GM12875 (cell line): ENCODE measurements at regions not wholly inside any gene's neighbourhood (a gene's known extent, or its start where the extent isn't known, plus 50 kb on each side); places are given as distances from the start of the nearest gene placed in this dataset.

ENCODE experiments used
- H3K4me3 ChIP-seq: one replicate; pipeline ENCODE4 v1.5.1; 2011; ENCODE audit warnings: low read depth, low read length, control low read depth
- TF ChIP-seq, protein P1 (sequence below): IDR thresholded peaks from 2 replicates; pipeline ENCODE4 v1.5.1; 2011; ENCODE audit warnings: low read depth, mild to moderate bottlenecking, control low read depth, inconsistent platforms, low read length, moderate library complexity, borderline replicate concordance; ENCODE audit not compliant: insufficient read depth

DNA sequence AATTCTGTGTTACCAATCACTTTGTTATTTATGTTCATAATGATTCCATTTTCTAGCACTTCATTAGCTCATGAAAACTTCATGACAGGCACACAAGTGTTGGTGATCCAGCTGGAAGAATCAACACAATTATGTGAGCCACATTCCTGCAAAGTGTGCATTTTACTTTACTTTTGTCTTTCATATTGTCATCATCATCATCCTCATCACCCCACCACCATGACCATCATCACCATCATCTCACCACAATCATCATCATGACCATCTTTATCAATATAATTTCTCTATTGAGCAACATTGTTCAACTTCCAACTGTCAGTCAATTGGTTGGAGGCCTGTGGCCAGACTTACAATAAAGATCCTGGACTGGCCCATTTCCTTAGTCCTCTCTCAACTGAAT lies 159.4 kb upstream of the PRSS16 start:
- no peak overlapping the region for H3K4me3 ChIP-seq
- TF ChIP-seq, protein P1, sequence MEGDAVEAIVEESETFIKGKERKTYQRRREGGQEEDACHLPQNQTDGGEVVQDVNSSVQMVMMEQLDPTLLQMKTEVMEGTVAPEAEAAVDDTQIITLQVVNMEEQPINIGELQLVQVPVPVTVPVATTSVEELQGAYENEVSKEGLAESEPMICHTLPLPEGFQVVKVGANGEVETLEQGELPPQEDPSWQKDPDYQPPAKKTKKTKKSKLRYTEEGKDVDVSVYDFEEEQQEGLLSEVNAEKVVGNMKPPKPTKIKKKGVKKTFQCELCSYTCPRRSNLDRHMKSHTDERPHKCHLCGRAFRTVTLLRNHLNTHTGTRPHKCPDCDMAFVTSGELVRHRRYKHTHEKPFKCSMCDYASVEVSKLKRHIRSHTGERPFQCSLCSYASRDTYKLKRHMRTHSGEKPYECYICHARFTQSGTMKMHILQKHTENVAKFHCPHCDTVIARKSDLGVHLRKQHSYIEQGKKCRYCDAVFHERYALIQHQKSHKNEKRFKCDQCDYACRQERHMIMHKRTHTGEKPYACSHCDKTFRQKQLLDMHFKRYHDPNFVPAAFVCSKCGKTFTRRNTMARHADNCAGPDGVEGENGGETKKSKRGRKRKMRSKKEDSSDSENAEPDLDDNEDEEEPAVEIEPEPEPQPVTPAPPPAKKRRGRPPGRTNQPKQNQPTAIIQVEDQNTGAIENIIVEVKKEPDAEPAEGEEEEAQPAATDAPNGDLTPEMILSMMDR, result no peak

DNA sequence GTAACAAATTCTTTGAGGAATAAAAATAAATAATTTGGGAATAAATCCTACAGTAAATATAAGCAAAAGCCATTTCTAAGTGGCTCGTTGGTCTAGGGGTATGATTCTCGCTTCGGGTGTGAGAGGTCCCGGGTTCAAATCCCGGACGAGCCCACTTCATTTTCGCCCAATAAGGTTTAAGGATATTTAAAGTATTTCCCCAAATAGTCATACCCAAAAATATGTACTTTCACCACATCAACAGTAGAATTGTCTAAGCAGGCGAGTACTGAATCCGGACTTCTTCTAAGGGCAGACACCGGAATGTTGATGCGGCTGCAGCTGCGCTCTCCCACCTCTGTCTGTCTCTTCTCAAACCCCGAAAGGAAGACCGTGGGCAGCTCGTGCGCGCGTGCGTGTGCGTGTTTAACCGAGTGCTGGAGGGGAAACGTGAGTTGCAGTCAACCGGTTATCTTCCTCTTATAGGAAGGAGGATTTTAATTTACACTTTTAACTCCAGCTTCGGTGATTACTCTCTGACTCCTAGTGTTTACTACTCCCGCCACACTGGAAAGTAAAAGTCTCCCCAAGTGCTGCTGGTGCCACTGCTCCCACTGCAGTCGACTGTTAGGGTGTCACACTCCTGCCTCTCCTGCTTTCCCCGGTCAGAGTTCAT lies 155.7 kb upstream of the PRSS16 start:
- TF ChIP-seq, protein P1, result no peak
- no peak overlapping the region for H3K4me3 ChIP-seq

DNA sequence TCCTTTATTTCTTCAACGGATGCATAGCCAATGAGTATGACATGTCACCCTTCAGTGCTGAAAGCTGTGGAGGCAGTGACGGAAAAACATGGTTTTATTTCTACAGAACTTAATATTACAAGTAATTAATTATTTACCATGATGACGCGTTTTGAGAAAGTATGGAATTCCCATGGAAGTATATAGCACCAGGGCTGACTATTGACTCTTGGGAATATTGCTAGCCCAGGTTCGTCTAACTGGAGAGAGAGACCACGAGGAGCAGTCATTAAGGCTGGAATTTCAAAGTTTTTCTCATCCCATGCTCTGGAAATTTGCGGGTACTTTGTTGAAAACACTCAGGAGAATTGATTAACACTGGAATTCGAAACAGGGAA lies 155.2 kb upstream of the PRSS16 start:
- TF ChIP-seq, protein P1, result no peak
- no peak overlapping the region for H3K4me3 ChIP-seq

DNA sequence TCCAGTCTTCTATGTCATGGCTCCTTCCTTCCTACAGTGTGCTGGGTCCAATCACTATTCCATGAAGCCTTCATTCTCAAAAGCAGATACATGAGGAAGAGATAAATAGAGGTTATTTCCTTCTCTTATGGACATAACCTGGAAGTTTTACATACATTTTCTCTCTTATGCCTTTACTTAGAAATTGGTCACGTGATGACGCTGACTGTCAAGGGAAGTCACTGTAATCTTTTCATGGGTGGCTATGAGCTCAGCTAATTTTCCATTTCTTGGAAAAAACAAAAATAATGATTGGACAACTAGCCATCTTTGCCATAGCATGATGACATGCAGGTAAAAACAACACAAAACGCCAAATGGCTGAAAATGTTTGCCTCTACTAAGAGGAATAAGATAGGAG lies 151.6 kb upstream of the PRSS16 start:
- TF ChIP-seq, protein P1, result no peak
- H3K4me3 ChIP-seq, result no peak overlapping the region

DNA sequence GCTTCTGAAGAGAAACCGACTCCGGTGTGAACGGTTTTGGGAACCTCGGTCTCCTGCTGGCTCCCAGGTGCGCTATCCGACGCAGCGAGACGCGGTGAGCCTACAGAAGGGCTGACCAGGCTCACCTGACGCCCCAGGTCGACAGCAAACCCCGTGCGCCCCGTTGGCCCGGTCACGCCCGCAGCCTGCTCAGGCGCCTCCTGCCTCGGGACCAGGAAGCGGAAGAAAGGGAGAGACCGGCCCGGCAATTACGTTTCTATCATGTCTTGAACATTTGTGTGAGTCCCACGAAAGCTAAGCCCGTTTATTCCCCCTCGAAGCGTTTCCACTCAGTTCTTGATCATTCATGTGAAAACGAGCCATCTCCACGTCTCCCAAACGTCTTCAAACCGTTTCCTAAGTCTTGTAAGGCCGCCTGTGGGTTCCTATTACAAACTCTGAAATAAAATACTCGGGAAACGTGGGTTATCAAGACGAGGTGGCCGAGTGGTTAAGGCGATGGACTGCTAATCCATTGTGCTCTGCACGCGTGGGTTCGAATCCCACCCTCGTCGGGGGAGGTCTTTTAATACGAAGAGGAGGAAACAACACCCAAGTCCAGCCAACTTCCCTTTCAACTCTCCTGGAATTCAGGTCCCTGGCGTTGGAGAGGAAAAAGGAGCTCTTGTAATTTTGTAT lies 150.5 kb upstream of the PRSS16 start:
- TF ChIP-seq, protein P1, result no peak

DNA sequence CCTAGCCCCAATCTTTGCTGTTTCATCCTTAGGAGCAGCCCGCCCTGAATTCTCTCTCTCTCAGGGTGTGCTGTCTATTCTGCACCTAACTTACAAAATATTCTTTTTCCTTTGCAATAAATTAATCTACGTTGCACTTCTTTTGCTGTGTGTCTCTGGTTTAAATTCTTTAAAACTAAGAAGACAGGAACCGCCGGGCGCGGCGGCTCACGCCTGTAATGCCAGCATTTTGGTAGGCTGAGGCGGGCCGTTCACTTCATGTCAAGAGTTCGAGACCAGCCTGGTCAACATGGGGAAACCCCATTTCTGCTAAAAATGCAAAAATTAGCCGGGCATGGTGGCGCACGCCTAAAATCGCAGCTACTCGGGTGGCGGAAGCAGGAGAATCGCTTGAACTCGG lies 148.5 kb upstream of the PRSS16 start:
- TF ChIP-seq, protein P1, result no peak
- H3K4me3 ChIP-seq, result no peak overlapping the region

More for the DNA sequence above, 150.5 kb upstream of the PRSS16 start:
- H3K4me3 ChIP-seq, result peak overlapping the region; percentile 45

DNA sequence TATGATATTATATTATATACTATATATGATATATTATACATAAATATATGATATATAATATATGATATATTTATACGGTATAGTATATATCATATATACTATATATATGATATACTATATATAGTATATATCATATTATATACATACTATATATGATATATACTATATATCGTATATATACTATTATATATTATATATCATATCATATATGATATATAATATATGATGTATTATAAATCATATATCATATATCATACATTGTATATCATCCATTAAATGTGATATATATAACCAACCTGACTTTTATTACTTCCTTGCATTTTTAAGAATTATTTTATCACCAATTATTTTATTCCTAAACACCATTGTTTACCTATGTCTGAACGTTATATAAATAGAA lies 146.6 kb upstream of the PRSS16 start:
- TF ChIP-seq, protein P1, result no peak
- no peak overlapping the region for H3K4me3 ChIP-seq
